Mesenchymal stem cell (in vitro differentiated cells and primary cell): ENCODE measurements at regions not wholly inside any gene's neighbourhood (a gene's known extent, or its start where the extent isn't known, plus 50 kb on each side); places are given as distances from the start of the nearest gene placed in this dataset.

ENCODE experiments used
- DNase-seq: peaks from one replicate; pipeline ENCODE4 v3.0.0-alpha.2; 2013
- H2AFZ ChIP-seq: one replicate; pipeline ENCODE4 v1.6.1; 2013; ENCODE audit warnings: low read depth, mild to moderate bottlenecking, control low read depth, inconsistent platforms, low read length, moderate library complexity
- H2AK5ac ChIP-seq: 2 replicates; pipeline ENCODE4 v1.6.1; 2013; ENCODE audit warnings: low read length, moderate library complexity, mild to moderate bottlenecking, inconsistent platforms; ENCODE audit not compliant: severe bottlenecking
- H2BK120ac ChIP-seq: one replicate; pipeline ENCODE4 v1.6.1; 2013; ENCODE audit warnings: low read depth, mild to moderate bottlenecking, inconsistent platforms, low read length, moderate library complexity
- H2BK12ac ChIP-seq, 2 experiments: one replicate each; pipeline ENCODE4 v1.6.1; 2013; ENCODE audit warnings: inconsistent platforms in 2 of 2, low read length in 2 of 2, mild to moderate bottlenecking in 2 of 2, moderate library complexity in 2 of 2, control low read depth in 1 of 2
- H2BK15ac ChIP-seq: one replicate; pipeline ENCODE4 v1.6.1; 2013; ENCODE audit warnings: mild to moderate bottlenecking, low read depth, inconsistent platforms; ENCODE audit not compliant: poor library complexity, severe bottlenecking
- H2BK5ac ChIP-seq: 2 replicates; pipeline ENCODE4 v1.6.1; 2013; ENCODE audit warnings: low read depth, mild to moderate bottlenecking, low read length, control low read depth, inconsistent platforms; ENCODE audit not compliant: poor library complexity, severe bottlenecking
- H3K14ac ChIP-seq, 2 experiments: one replicate each; pipeline ENCODE4 v1.6.1; 2013; ENCODE audit warnings: inconsistent platforms in 2 of 2, low read length in 2 of 2, control low read depth in 1 of 2, mild to moderate bottlenecking in 1 of 2, moderate library complexity in 1 of 2
- H3K18ac ChIP-seq, 2 experiments: one replicate each; pipeline ENCODE4 v1.6.1; 2013; ENCODE audit warnings: inconsistent platforms in 2 of 2, low read length in 2 of 2, control low read depth in 1 of 2, low read depth in 1 of 2, mild to moderate bottlenecking in 1 of 2
- H3K23ac ChIP-seq, 2 experiments: one replicate each; pipeline ENCODE4 v1.6.1; 2013; ENCODE audit warnings: inconsistent platforms in 2 of 2, low read length in 2 of 2, mild to moderate bottlenecking in 2 of 2, moderate library complexity in 2 of 2, control low read depth in 1 of 2
- H3K27ac ChIP-seq: 2 replicates; pipeline ENCODE4 v1.5.1; 2013; ENCODE audit warnings: mild to moderate bottlenecking, moderate library complexity, low read length, control low read depth, inconsistent platforms; ENCODE audit not compliant: poor library complexity, severe bottlenecking
- H3K27me3 ChIP-seq, 2 experiments: 2 replicates each; pipeline versions ENCODE4 v1.6.1 to v1.7.0; 2013; ENCODE audit warnings: low read length in 2 of 2, mild to moderate bottlenecking in 2 of 2, moderate library complexity in 2 of 2, control low read depth in 1 of 2, inconsistent platforms in 1 of 2; ENCODE audit not compliant: control insufficient read depth in 1 of 2, insufficient read depth in 1 of 2
- H3K36me3 ChIP-seq, 2 experiments: 2 replicates each; pipeline versions ENCODE4 v1.6.1 to v1.7.0; 2013; ENCODE audit warnings: low read length in 2 of 2, control low read depth in 1 of 2, inconsistent platforms in 1 of 2, low read depth in 1 of 2, mild to moderate bottlenecking in 1 of 2; ENCODE audit not compliant: insufficient read depth in 2 of 2, control insufficient read depth in 1 of 2
- H3K4ac ChIP-seq, 2 experiments: one replicate each; pipeline ENCODE4 v1.6.1; 2013; ENCODE audit warnings: inconsistent platforms in 2 of 2, low read length in 2 of 2, mild to moderate bottlenecking in 2 of 2, moderate library complexity in 2 of 2, control low read depth in 1 of 2, low read depth in 1 of 2
- H3K4me1 ChIP-seq: 2 replicates; pipeline ENCODE4 v1.6.1; 2013; ENCODE audit warnings: low read depth, low read length, control low read depth; ENCODE audit not compliant: control insufficient read depth, insufficient read depth
- H3K4me2 ChIP-seq: 2 replicates; pipeline ENCODE4 v1.6.1; 2013; ENCODE audit warnings: low read length, mild to moderate bottlenecking, inconsistent platforms; ENCODE audit not compliant: poor library complexity, severe bottlenecking
- H3K4me3 ChIP-seq, 2 experiments: 2 replicates each; pipeline versions ENCODE4 v1.5.1 to v1.7.0; 2013; ENCODE audit warnings: low read length in 2 of 2, mild to moderate bottlenecking in 2 of 2, control low read depth in 1 of 2, low read depth in 1 of 2; ENCODE audit not compliant: insufficient read depth in 1 of 2
- H3K79me1 ChIP-seq: replicated peaks from 2 replicates; pipeline ENCODE4 v1.6.1; 2013; ENCODE audit warnings: mild to moderate bottlenecking, control low read depth, low read length, inconsistent platforms; ENCODE audit not compliant: poor library complexity, severe bottlenecking
- H3K9ac ChIP-seq: 2 replicates; pipeline ENCODE4 v1.7.0; 2013; ENCODE audit warnings: mild to moderate bottlenecking, low read length, moderate library complexity
- H3K9me3 ChIP-seq: 2 replicates; pipeline ENCODE4 v1.7.0; 2013; ENCODE audit warnings: mild to moderate bottlenecking, low read length; ENCODE audit not compliant: control insufficient read depth
- H4K8ac ChIP-seq: one replicate; pipeline ENCODE4 v1.6.1; 2013; ENCODE audit warnings: inconsistent platforms, mild to moderate bottlenecking, low read length, moderate library complexity
- H4K91ac ChIP-seq: one replicate; pipeline ENCODE4 v1.6.1; 2013; ENCODE audit warnings: mild to moderate bottlenecking, low read length, inconsistent platforms
- WGBS: methylation state at CpG from one replicate; pipeline ENCODE4 v1.1.7; 2013; ENCODE audit warnings: mixed read lengths; 5-methylcytosine and 5-hydroxymethylcytosine counted together

GRCh38 chr10:85111271-85111670 is 782.9 kb downstream of the CCSER2 start:
- 50% methylated on average over 1 of the region's 1 CpG for WGBS
- H3K9me3 ChIP-seq = no peaks in the 10 kb centered on the region
- H3K79me1 ChIP-seq = no peaks in the 10 kb centered on the region
- no peak overlapping the region for H4K91ac ChIP-seq
- H3K36me3 ChIP-seq = no peaks in the 10 kb centered on the region
- H3K14ac ChIP-seq = no peak overlapping the region
- H3K9ac ChIP-seq = no peak overlapping the region
- no peak overlapping the region for H3K4ac ChIP-seq
- H3K4me2 ChIP-seq = no peak overlapping the region
- no peak overlapping the region for H2AFZ ChIP-seq
- no peak overlapping the region for H2BK15ac ChIP-seq
- H2BK5ac ChIP-seq = no peak overlapping the region
- H2BK12ac ChIP-seq = no peak overlapping the region
- no peak overlapping the region for H3K23ac ChIP-seq
- no peaks in the 10 kb centered on the region for H3K4me1 ChIP-seq
- DNase-seq = no peak
- H3K27me3 ChIP-seq = no peaks in the 10 kb centered on the region
- H2BK120ac ChIP-seq = no peak overlapping the region
- no peak overlapping the region for H4K8ac ChIP-seq
- no peak overlapping the region for H3K27ac ChIP-seq
- no peak overlapping the region for H3K4me3 ChIP-seq
- H3K18ac ChIP-seq = no peak overlapping the region
- H2AK5ac ChIP-seq = no peak overlapping the region

- no peaks in the 10 kb centered on the region for H3K36me3 ChIP-seq
- no peaks in the 10 kb centered on the region for H3K79me1 ChIP-seq
- H3K4me1 ChIP-seq = no peaks in the 10 kb centered on the region
- H2BK15ac ChIP-seq = no peak overlapping the region
- H4K91ac ChIP-seq = no peak overlapping the region
- no peak overlapping the region for H3K4ac ChIP-seq
- H3K4me3 ChIP-seq = no peak overlapping the region
- 75% methylated on average over 3 of the region's 3 CpGs for WGBS
- no peak overlapping the region for H2BK120ac ChIP-seq
- no peak overlapping the region for H3K14ac ChIP-seq
- no peak overlapping the region for H2BK5ac ChIP-seq
- no peaks in the 10 kb centered on the region for H3K27me3 ChIP-seq
- H2BK12ac ChIP-seq = no peak overlapping the region
- H3K18ac ChIP-seq = no peak overlapping the region
- peaks cover 9% of the 10 kb centered on the region for H3K9me3 ChIP-seq
- H3K27ac ChIP-seq = no peak overlapping the region
- DNase-seq = no peak
- H3K23ac ChIP-seq = no peak overlapping the region
- no peak overlapping the region for H3K9ac ChIP-seq
- H2AFZ ChIP-seq = no peak overlapping the region
- H2AK5ac ChIP-seq = no peak overlapping the region
- no peak overlapping the region for H3K4me2 ChIP-seq
- no peak overlapping the region for H4K8ac ChIP-seq
These were observed 796.2 kb downstream of the CCSER2 start for GRCh38 chr10:85124603-85125051.

- H3K9ac ChIP-seq = no peak overlapping the region
- H3K36me3 ChIP-seq = no peaks in the 10 kb centered on the region
- no peaks in the 10 kb centered on the region for H3K9me3 ChIP-seq
- no peak overlapping the region for H4K91ac ChIP-seq
- WGBS = 95% methylated on average over 5 of the region's 5 CpGs
- no peak overlapping the region for H3K4ac ChIP-seq
- no peak overlapping the region for H3K23ac ChIP-seq
- H3K79me1 ChIP-seq = no peaks in the 10 kb centered on the region
- H3K4me3 ChIP-seq = no peak overlapping the region
- H3K14ac ChIP-seq = no peak overlapping the region
- H2BK120ac ChIP-seq = no peak overlapping the region
- H3K4me1 ChIP-seq = no peaks in the 10 kb centered on the region
- H2BK5ac ChIP-seq = no peak overlapping the region
- no peak overlapping the region for H3K4me2 ChIP-seq
- no peak overlapping the region for H2AFZ ChIP-seq
- H3K18ac ChIP-seq = no peak overlapping the region
- no peaks in the 10 kb centered on the region for H3K27me3 ChIP-seq
- DNase-seq = no peak
- H2AK5ac ChIP-seq = no peak overlapping the region
- H2BK15ac ChIP-seq = no peak overlapping the region
- no peak overlapping the region for H2BK12ac ChIP-seq
- H3K27ac ChIP-seq = no peak overlapping the region
- no peak overlapping the region for H4K8ac ChIP-seq
These were observed 808.9 kb downstream of the CCSER2 start for GRCh38 chr10:85137253-85137652.

GRCh38 chr10:85138046-85138445 is 809.7 kb downstream of the CCSER2 start:
- H2BK12ac ChIP-seq = no peak overlapping the region
- no peaks in the 10 kb centered on the region for H3K36me3 ChIP-seq
- WGBS = 88% methylated on average over 5 of the region's 5 CpGs
- no peak overlapping the region for H3K14ac ChIP-seq
- H3K9ac ChIP-seq = no peak overlapping the region
- H3K4me3 ChIP-seq = no peak overlapping the region
- no peak overlapping the region for H2BK120ac ChIP-seq
- H3K4me1 ChIP-seq = no peaks in the 10 kb centered on the region
- no peak overlapping the region for H2AFZ ChIP-seq
- H2BK15ac ChIP-seq = no peak overlapping the region
- no peak overlapping the region for H2BK5ac ChIP-seq
- H3K27ac ChIP-seq = no peak overlapping the region
- no peaks in the 10 kb centered on the region for H3K9me3 ChIP-seq
- H3K4me2 ChIP-seq = no peak overlapping the region
- no peak overlapping the region for H3K18ac ChIP-seq
- DNase-seq = no peak
- no peaks in the 10 kb centered on the region for H3K27me3 ChIP-seq
- H3K79me1 ChIP-seq = no peaks in the 10 kb centered on the region
- no peak overlapping the region for H4K91ac ChIP-seq
- no peak overlapping the region for H2AK5ac ChIP-seq
- H3K23ac ChIP-seq = no peak overlapping the region
- H4K8ac ChIP-seq = no peak overlapping the region
- H3K4ac ChIP-seq = no peak overlapping the region
